ENCODE measurements at regions not wholly inside any gene's neighbourhood (a gene's known extent, or its start where the extent isn't known, plus 50 kb on each side); places are given as distances from the start of the nearest gene placed in this dataset.

DNA sequence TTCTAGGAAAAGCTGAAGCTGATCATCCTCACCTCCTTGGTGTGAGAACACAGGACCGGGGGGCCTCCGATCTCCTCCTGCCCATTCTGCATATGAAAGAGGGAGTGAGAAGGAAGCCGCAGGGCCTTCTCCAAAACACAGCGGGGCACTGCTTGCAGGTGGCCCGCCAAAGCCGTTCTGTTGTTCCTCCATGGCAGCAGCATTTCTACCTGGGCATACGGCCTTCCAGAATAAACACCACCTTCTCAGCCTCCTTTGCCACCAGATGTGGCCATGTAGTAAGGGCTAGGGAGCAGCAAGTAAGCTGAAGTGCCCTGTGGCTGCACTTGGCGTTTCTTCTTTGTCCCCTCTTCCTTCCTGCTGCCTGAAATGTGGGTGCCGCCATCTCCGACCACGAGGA lies 214.9 kb downstream of the TOMM20 start:
- CTCF ChIA-PET, result no interaction called here
- intact Hi-C loops (cut with DNase I, micrococcal nuclease), result no loop called here
- no peaks in the 10 kb centered on the region for H3K36me3 Mint-ChIP-seq (ENCODE audit: low read depth)

DNA sequence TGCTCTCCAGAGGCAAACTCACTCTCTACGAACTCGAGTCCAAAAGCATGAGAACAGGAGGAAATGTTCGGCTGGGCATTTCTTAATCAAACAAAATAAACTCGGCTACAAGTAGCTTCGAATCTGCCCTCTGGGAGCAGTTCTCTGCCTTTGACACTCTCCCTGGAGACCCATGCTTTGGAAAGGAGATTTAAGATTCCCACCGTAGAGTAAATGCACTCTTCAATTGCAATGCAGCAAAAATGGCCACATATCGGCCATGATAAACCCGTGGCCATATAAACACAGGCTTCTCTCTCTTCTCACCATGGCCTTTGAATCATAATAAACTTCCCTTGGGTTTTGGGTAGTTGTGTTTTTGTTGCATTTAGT lies 215.4 kb downstream of the TOMM20 start:
- H3K4me1 Mint-ChIP-seq (ENCODE audit: low read depth), result peaks cover 34% of the 10 kb centered on the region
- DNase-seq (no peak), ATAC-seq (ENCODE audit: poor library complexity) (no peak)
- no peaks in the 10 kb centered on the region for H3K9me3 Mint-ChIP-seq
- no peaks in the 10 kb centered on the region for H3K27me3 Mint-ChIP-seq
- intact Hi-C loops (cut with DNase I, micrococcal nuclease), result no loop called here
- H3K27ac ChIP-seq (ENCODE audit: low read depth in 1 of 2, low read length in 2 of 2), result no peak overlapping the region
- ChIA-PET POLR2A (no interaction called here), CTCF (no interaction called here)
- no peak overlapping the region for H3K27ac Mint-ChIP-seq
- H3K4me3 Mint-ChIP-seq, result no peak overlapping the region
- peaks cover 24% of the 10 kb centered on the region for H3K4me1 ChIP-seq (ENCODE audit: insufficient read depth, low read length)
- no peaks in the 10 kb centered on the region for H3K9me3 ChIP-seq (ENCODE audit: control insufficient read depth in 1 of 2, insufficient read depth in 1 of 2, low read length in 2 of 2)
- no peaks in the 10 kb centered on the region for H3K36me3 ChIP-seq (ENCODE audit: insufficient read depth, low read length)
- TF ChIP-seq, protein P1, sequence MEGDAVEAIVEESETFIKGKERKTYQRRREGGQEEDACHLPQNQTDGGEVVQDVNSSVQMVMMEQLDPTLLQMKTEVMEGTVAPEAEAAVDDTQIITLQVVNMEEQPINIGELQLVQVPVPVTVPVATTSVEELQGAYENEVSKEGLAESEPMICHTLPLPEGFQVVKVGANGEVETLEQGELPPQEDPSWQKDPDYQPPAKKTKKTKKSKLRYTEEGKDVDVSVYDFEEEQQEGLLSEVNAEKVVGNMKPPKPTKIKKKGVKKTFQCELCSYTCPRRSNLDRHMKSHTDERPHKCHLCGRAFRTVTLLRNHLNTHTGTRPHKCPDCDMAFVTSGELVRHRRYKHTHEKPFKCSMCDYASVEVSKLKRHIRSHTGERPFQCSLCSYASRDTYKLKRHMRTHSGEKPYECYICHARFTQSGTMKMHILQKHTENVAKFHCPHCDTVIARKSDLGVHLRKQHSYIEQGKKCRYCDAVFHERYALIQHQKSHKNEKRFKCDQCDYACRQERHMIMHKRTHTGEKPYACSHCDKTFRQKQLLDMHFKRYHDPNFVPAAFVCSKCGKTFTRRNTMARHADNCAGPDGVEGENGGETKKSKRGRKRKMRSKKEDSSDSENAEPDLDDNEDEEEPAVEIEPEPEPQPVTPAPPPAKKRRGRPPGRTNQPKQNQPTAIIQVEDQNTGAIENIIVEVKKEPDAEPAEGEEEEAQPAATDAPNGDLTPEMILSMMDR (IDR thresholded peaks at IDR 0.05), result no peak
- H3K27me3 ChIP-seq (ENCODE audit: control insufficient read depth in 1 of 2, insufficient read depth in 2 of 2, low read length in 2 of 2), result no peaks in the 10 kb centered on the region
- no peak overlapping the region for H3K4me3 ChIP-seq (ENCODE audit: low read length)
- no peaks in the 10 kb centered on the region for H3K36me3 Mint-ChIP-seq (ENCODE audit: low read depth)

More for the DNA sequence above, 214.9 kb downstream of the TOMM20 start:
- Histone ChIP-seq H3K4me3 (ENCODE audit: low read length) (no peak overlapping the region), H3K9me3 (ENCODE audit: control insufficient read depth in 1 of 2, insufficient read depth in 1 of 2, low read length in 2 of 2) (no peaks in the 10 kb centered on the region), H3K36me3 (ENCODE audit: insufficient read depth, low read length) (no peaks in the 10 kb centered on the region), H3K27ac (ENCODE audit: low read depth in 1 of 2, low read length in 2 of 2) (no peak overlapping the region), H3K27me3 (ENCODE audit: control insufficient read depth in 1 of 2, insufficient read depth in 2 of 2, low read length in 2 of 2) (no peaks in the 10 kb centered on the region), H3K4me1 (ENCODE audit: insufficient read depth, low read length) (peaks cover 24% of the 10 kb centered on the region)
- peaks cover 34% of the 10 kb centered on the region for H3K4me1 Mint-ChIP-seq (ENCODE audit: low read depth)
- H3K27me3 Mint-ChIP-seq, result no peaks in the 10 kb centered on the region
- DNase-seq, result no peak
- no peak for ATAC-seq (ENCODE audit: poor library complexity)
- TF ChIP-seq, protein P1 (IDR thresholded peaks at IDR 0.05), result no peak
- POLR2A ChIA-PET, result no interaction called here
- H3K27ac Mint-ChIP-seq, result no peak overlapping the region
- H3K9me3 Mint-ChIP-seq, result no peaks in the 10 kb centered on the region
- no peak overlapping the region for H3K4me3 Mint-ChIP-seq

DNA sequence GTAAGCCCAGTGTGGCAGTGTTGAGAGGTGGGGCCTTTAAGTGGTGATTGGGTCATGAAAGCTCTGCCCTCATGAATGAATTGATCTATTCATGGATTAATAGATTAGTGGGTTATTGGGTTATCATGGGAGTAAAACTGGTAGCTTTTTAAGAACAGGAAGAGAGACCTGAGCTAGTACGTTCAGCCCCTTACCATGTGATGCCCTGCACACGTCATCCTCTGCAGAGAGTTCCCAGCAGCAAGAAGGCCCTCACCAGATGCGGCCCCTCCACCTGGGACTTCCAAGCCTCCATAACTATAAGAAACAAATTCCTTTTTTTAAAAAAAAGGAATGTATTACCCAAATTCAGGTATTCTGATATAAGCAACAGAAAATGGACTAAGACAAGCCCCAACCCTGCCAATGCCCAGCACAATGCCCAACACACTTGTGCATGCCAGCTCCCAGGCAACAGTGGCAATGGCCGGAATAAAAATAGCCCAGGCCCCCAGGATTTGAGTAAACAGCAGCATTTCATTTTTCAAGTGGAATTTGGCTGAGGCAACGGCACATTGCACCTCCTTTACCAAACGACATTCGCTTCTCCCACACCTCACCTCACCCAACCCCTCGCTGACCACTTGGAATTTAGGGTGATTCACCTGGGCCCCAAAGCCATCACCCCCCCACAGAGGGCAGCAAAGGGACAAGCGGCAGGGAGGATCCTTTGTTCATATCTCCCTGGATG lies 215.9 kb downstream of the TOMM20 start:
- Histone ChIP-seq H3K4me1 (ENCODE audit: insufficient read depth, low read length) (peaks cover 24% of the 10 kb centered on the region), H3K4me3 (ENCODE audit: low read length) (no peak overlapping the region), H3K27me3 (ENCODE audit: control insufficient read depth in 1 of 2, insufficient read depth in 2 of 2, low read length in 2 of 2) (no peaks in the 10 kb centered on the region), H3K27ac (ENCODE audit: low read depth in 1 of 2, low read length in 2 of 2) (peak overlapping the region in 1 of 2 donors; percentile 62), H3K36me3 (ENCODE audit: insufficient read depth, low read length) (no peaks in the 10 kb centered on the region), H3K9me3 (ENCODE audit: control insufficient read depth in 1 of 2, insufficient read depth in 1 of 2, low read length in 2 of 2) (no peaks in the 10 kb centered on the region)
- ChIA-PET CTCF (no interaction called here), POLR2A (interaction anchor here (1.8 kb wide), 1 partner anchor 14 kb away, joined by 9 read pairs; no protein-coding TSS in a partner anchor)
- peaks cover 34% of the 10 kb centered on the region for H3K4me1 Mint-ChIP-seq (ENCODE audit: low read depth)
- no peaks in the 10 kb centered on the region for H3K27me3 Mint-ChIP-seq
- DNase-seq (peak in 4 of 14 experiments; percentile 21 to 60 (median 50)), ATAC-seq (ENCODE audit: poor library complexity) (peak; percentile 71)
- intact Hi-C loops (cut with DNase I, micrococcal nuclease), result no loop called here
- TF ChIP-seq, protein P1 (IDR thresholded peaks at IDR 0.05), result no peak
- H3K9me3 Mint-ChIP-seq, result no peaks in the 10 kb centered on the region
- H3K36me3 Mint-ChIP-seq (ENCODE audit: low read depth), result no peaks in the 10 kb centered on the region
- no peak overlapping the region for H3K4me3 Mint-ChIP-seq
- H3K27ac Mint-ChIP-seq, result peak overlapping the region; percentile 52
